Muscle of leg (tissue), 3 donors: ENCODE measurements at regions not wholly inside any gene's neighbourhood (a gene's known extent, or its start where the extent isn't known, plus 50 kb on each side); places are given as distances from the start of the nearest gene placed in this dataset.
"Not testable (repeated sequence)": the region's sequence is repeated elsewhere in the genome, so short reads cannot be mapped to it uniquely, and the experiment has no call there.

Source experiments
- DNase-seq: peaks from one replicate; pipeline ENCODE4 v3.0.0; 2013
- H3K27ac ChIP-seq: one replicate; pipeline ENCODE4 v1.5.1; 2013; ENCODE audit warnings: mild to moderate bottlenecking, low read length, control low read depth
- H3K27me3 ChIP-seq: one replicate; pipeline ENCODE4 v1.6.1; 2013; ENCODE audit warnings: low read length; ENCODE audit not compliant: control insufficient read depth, insufficient read depth
- H3K36me3 ChIP-seq: one replicate; pipeline ENCODE4 v1.6.1; 2013; ENCODE audit warnings: low read length; ENCODE audit not compliant: control insufficient read depth, insufficient read depth
- H3K4me1 ChIP-seq: one replicate; pipeline ENCODE4 v1.6.1; 2013; ENCODE audit warnings: low read length; ENCODE audit not compliant: control insufficient read depth, insufficient read depth
- H3K4me3 ChIP-seq: one replicate; pipeline ENCODE4 v1.5.1; 2013; ENCODE audit warnings: low read length, control low read depth
- H3K9me3 ChIP-seq: replicated peaks from 2 replicates; pipeline ENCODE4 v1.6.1; 2013; ENCODE audit warnings: low read depth, low read length; ENCODE audit not compliant: control insufficient read depth
- WGBS: methylation state at CpG from one replicate; pipeline ENCODE4 v1.1.5; 2013; ENCODE audit warnings: missing lambda C conversion rate; ENCODE audit not compliant: insufficient coverage; 5-methylcytosine and 5-hydroxymethylcytosine counted together

DNA sequence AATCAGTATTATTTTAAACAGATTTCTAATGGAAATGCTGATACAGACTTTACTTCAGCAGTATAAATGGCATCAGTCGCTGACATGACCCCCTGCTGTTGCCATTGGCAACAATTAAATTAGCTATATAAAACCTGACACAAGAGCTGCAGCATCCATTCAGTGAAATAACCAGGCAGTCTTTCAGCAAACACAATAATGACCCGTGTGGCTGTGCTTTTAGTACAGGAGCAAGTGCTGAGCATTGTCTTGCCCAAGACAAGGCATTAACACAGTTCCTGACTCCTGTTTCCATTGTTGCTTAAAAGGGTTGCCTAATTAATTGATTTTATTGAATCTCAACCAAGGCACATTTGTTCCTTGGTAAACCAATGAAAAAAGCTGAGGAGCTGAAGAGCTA lies 382.1 kb downstream of the HACE1 start:
- Histone ChIP-seq H3K27me3 (no peaks in the 10 kb centered on the region), H3K27ac (no peak overlapping the region)

DNA sequence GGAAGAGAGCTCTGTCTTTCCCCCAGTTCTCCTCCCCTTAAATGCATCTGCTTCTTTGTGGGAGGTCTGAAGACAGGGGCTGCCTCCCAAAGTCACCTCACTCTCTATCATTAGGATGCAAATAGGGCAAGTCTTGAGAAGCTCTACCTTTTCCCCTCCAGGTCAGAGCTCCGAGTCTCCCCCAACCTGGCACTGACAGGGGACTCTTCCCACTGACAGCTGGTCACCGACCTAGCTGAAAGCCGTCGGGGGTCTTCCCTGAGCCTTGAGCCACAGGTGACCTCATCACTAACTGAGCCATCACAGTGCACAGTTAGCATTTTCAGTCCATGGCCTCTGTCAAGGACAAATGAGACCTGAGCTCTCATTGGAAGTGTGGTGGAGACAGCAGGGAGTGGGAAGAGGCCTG lies 386.7 kb downstream of the HACE1 start:
- 17% methylated on average over 1 of the region's 4 CpGs for WGBS
- DNase-seq, result no peak

More for the DNA sequence above, 382.1 kb downstream of the HACE1 start:
- Histone ChIP-seq H3K36me3 (no peaks in the 10 kb centered on the region), H3K4me3 (no peak overlapping the region), H3K4me1 (no peaks in the 10 kb centered on the region), H3K9me3 (no peaks in the 10 kb centered on the region)
- no peak for DNase-seq
- 33% methylated on average over 1 of the region's 2 CpGs for WGBS

DNA sequence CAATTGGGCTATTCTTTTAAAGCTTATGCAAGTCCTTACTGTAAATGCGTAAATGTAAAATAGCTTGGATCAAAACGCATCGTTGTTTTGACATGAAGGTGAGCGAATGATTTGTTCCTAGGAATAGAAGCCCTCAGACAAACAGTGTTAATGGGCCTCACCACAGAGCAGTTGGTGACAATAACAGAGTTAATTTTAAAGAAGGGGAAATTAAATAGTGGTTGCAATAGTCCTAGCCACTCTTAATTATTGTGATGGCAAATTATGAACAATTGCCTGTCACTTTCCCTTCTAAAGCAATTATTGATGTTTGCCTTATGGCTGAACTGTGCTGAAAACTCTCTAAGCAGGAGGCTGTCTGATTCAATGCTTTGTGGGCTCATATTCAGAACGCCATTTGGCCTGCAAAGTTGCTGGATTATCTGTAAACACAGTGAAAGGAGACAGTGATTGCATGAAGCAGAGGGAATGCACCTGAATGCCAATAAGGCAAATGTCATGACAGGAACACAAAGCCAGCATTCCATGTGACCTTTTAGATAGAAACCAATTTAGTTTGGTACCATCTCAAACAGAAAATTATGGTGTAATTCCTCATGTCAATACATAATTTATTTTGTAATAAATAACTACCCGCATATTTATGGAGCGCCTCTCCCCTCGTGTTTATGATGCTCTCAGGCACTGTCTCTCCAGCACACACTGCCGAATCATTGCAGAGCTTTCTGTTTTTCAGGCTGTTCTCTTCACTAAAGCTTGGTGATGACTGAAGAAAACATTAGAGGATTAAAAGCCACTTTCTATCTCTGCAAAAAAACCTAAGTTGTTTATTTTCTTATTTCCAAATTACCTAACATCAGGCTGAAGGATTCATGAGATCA lies 387.5 kb downstream of the HACE1 start:
- no peaks in the 10 kb centered on the region for H3K36me3 ChIP-seq
- no peak for DNase-seq
- WGBS, result 68% methylated on average over 3 of the region's 9 CpGs
- H3K27ac ChIP-seq, result no peak overlapping the region
- H3K27me3 ChIP-seq, result no peaks in the 10 kb centered on the region
- no peaks in the 10 kb centered on the region for H3K4me1 ChIP-seq
- no peak overlapping the region for H3K4me3 ChIP-seq
- no peaks in the 10 kb centered on the region for H3K9me3 ChIP-seq

More for the DNA sequence above, 386.7 kb downstream of the HACE1 start:
- no peaks in the 10 kb centered on the region for H3K4me1 ChIP-seq
- H3K9me3 ChIP-seq, result no peaks in the 10 kb centered on the region
- no peaks in the 10 kb centered on the region for H3K27me3 ChIP-seq
- no peaks in the 10 kb centered on the region for H3K36me3 ChIP-seq
- no peak overlapping the region for H3K4me3 ChIP-seq
- H3K27ac ChIP-seq, result no peak overlapping the region

- no peak overlapping the region for H3K27ac ChIP-seq
Measured at GRCh38 chr6:104466306-104466705, 393.4 kb downstream of the HACE1 start.

DNA sequence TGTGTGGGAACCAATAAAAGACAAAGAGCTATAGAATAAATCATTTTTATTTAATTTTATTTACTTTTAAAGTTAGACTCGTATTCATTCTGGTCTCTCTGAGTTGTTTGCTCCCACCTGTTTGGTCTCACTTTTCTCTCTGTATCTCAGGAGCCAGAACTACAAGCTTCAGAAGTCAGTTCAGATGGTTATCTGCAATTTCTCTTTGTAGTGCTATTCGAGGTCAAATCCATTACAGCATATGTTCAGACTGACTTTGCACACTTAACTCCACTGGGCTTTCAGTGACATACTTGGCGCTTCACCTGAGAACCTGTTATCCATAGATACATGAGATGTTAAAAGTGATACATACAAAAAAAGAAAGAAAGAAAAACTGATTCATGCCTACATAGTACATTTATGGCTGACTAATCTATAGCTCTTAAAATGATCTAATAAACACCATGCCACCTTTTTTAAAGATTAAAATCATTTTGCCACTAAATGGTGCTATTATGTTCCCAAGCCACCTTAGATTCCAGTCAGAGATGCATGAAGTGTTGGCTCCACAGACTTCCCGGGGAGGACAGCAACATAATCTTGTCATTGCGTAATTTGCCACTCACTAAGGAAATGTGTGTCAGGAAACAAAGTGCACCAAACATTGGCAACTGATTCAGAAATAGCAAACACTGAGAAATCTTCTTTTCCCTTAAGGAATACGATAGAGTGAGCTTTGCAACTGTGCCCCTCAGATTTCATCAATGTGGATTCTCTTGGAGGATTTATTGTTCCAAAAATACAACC lies 396.7 kb downstream of the HACE1 start:
- H3K4me1 ChIP-seq, result no peaks in the 10 kb centered on the region
- no peaks in the 10 kb centered on the region for H3K36me3 ChIP-seq
- no peak for DNase-seq
- no peak overlapping the region for H3K27ac ChIP-seq
- no peak overlapping the region for H3K4me3 ChIP-seq
- WGBS, result 64% methylated on average over 2 of the region's 6 CpGs
- no peaks in the 10 kb centered on the region for H3K9me3 ChIP-seq
- no peaks in the 10 kb centered on the region for H3K27me3 ChIP-seq

More at GRCh38 chr6:104466306-104466705, 393.4 kb downstream of the HACE1 start:
- Histone ChIP-seq H3K36me3 (no peaks in the 10 kb centered on the region), H3K4me3 (no peak overlapping the region), H3K9me3 (no peaks in the 10 kb centered on the region), H3K4me1 (no peaks in the 10 kb centered on the region), H3K27me3 (no peaks in the 10 kb centered on the region)
- DNase-seq, result no peak

- H3K9me3 ChIP-seq, result no peaks in the 10 kb centered on the region
- no peak for DNase-seq
- H3K27me3 ChIP-seq, result no peaks in the 10 kb centered on the region
- no CpG with 5 or more reads among the region's 2 CpGs for WGBS
- no peak overlapping the region for H3K4me3 ChIP-seq
- no peaks in the 10 kb centered on the region for H3K4me1 ChIP-seq
- H3K27ac ChIP-seq, result no peak overlapping the region
- no peaks in the 10 kb centered on the region for H3K36me3 ChIP-seq
Measured at GRCh38 chr6:104460738-104461483, 398.8 kb downstream of the HACE1 start.

DNA sequence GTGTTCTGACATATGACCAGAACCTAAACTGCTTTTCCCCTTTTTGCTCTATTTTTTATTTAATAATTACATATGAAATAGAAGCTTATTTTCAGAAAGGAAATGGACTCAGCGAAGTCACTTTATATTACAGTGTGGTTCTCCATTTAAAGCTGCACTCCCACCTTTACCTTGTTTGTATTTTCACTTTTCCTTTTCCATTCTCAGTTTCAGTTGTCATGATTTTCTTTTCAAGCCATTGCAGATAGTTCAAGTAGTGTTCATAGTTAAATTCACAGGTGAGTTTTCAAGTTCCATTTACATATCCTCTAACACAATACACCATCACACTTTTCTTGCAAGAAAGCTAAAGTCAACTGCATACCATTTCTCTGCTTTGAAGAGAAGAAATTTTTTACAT lies 400.2 kb downstream of the HACE1 start:
- no CpG with 5 or more reads among the region's 1 CpG for WGBS

DNA sequence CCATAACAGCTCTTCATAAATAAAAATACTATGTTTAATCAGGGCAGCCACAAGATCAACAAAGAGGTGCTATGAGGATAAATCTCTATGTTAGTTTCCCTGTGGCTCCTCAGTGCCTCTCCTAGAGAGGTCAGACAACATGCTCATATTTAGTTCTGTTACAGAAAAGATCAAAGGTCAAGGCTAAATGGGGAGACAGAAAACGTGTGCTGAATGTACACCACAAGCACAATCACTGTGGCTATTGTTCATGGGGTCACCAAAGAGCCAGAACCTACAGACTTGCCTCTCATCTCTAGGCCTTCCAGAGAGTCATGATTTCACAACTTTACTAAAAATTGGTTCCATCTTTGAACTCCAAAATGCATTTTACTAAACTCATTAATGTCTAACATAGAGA lies 409.8 kb downstream of the HACE1 start:
- Histone ChIP-seq H3K4me3 (no peak overlapping the region), H3K4me1 (no peaks in the 10 kb centered on the region), H3K36me3 (no peaks in the 10 kb centered on the region), H3K9me3 (no peaks in the 10 kb centered on the region), H3K27me3 (no peaks in the 10 kb centered on the region), H3K27ac (no peak overlapping the region)
- 0% methylated on average over 1 of the region's 1 CpG for WGBS
- DNase-seq, result no peak

More for the DNA sequence above, 400.2 kb downstream of the HACE1 start:
- H3K27ac ChIP-seq, result no peak overlapping the region
- no peaks in the 10 kb centered on the region for H3K27me3 ChIP-seq
- H3K36me3 ChIP-seq, result no peaks in the 10 kb centered on the region
- no peak overlapping the region for H3K4me3 ChIP-seq
- H3K9me3 ChIP-seq, result no peaks in the 10 kb centered on the region
- DNase-seq, result no peak
- H3K4me1 ChIP-seq, result no peaks in the 10 kb centered on the region

DNA sequence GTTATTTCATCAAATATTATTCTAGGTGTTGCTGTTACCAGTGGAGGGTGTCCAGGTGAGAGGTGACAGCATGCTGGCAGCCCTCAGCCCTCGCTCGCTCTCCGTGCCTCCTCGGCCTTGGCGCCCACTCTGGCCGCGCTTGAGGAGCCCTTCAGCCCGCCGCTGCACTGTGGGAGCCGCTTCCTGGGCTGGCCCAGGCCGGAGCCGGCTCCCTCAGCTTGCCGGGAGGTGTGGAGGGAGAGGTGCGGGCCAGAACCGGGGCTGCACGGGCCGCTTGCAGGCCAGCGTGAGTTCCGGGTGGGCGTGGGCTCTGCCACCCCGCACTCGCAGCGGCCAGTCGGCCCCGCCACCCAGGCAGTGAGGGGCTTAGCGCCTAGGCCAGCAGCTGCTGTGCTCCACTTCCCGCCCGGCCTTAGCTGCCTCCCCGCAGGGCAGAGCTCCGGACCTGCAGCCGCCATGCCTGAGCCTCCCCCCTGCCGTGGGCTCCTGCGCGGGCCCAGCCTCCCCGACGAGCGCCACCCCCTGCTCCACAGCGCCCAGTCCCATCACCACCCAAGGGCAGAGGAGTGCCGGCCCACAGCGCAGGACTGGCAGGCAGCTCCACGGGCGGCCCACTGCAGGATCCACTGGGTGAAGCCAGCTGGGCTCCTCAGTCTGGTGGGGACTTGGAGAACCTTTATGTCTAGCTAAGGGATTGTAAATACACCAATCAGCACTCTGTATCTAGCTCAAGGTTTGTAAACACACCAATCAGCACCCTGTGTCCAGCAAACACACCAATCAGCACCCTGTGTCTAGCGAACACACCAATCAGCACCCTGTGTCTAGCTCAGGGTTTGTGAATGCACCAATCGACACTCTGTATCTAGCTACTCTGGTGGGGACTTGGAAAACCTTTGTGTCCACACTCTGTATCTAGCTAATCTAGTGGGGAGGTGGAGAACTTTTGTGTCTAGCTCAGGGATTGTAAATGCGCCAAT lies 413.3 kb downstream of the HACE1 start:
- H3K27me3 ChIP-seq, H3K4me3 ChIP-seq, H3K27ac ChIP-seq, H3K36me3 ChIP-seq, H3K4me1 ChIP-seq, H3K9me3 ChIP-seq, DNase-seq: not testable (repeated sequence)
- WGBS, result 94% methylated on average over 33 of the region's 45 CpGs
